Gastrocnemius medialis (tissue), 4 donors: ENCODE measurements at regions not wholly inside any gene's neighbourhood (a gene's known extent, or its start where the extent isn't known, plus 50 kb on each side); places are given as distances from the start of the nearest gene placed in this dataset.

Experiments used
- ATAC-seq, 2 donors: fragments of 150-250 bp; one replicate each; pipeline ENCODE4 v1.9.1; 2016
- DNase-seq, 2 donors: peaks; one replicate each; pipeline ENCODE4 v3.0.0-alpha.2; 2019
- H3K27ac ChIP-seq, 4 donors: fragments of 200-600 bp; sonication (generic); 1 replicate in 1 of 4; 2 replicates in 3 of 4; pipeline ENCODE4 v1.5.1; 2016 to 2018; ENCODE audit warnings: mild to moderate bottlenecking in 2 of 4, moderate library complexity in 1 of 4
- H3K27me3 ChIP-seq, 3 donors: fragments of 200-600 bp; sonication (generic) in 2 of 3; 1 replicate in 1 of 3; 2 replicates in 2 of 3; pipeline versions ENCODE4 v1.5.1 to v1.6.0; 2016 to 2019; ENCODE audit warnings: mild to moderate bottlenecking in 1 of 3, moderate library complexity in 1 of 3
- H3K36me3 ChIP-seq, 2 donors: fragments of 200-600 bp; sonication (generic) in 1 of 2; one replicate each; pipeline ENCODE4 v1.5.1; 2017 to 2018
- H3K4me1 ChIP-seq, 2 donors: fragments of 200-600 bp; sonication (generic) in 1 of 2; one replicate each; pipeline ENCODE4 v1.5.1; 2016 to 2017; ENCODE audit warnings: mild to moderate bottlenecking in 2 of 2
- H3K4me3 ChIP-seq, 4 donors: fragments of 200-600 bp; sonication (generic) in 3 of 4; 1 replicate in 1 of 4; 2 replicates in 3 of 4; pipeline ENCODE4 v1.5.1; 2016 to 2019; ENCODE audit warnings: mild to moderate bottlenecking in 2 of 4
- H3K9me3 ChIP-seq, 3 donors: fragments of 200-600 bp; sonication (generic) in 2 of 3; 1 replicate in 1 of 3; 2 replicates in 2 of 3; pipeline ENCODE4 v1.5.1; 2016 to 2019
- POLR2A ChIP-seq, 2 donors: fragments of 450-650 bp; IDR thresholded peaks; one replicate each; pipeline ENCODE4 v1.6.1; 2017; ENCODE audit warnings: antibody characterized with exemption in 2 of 2, mild to moderate bottlenecking in 2 of 2, moderate library complexity in 2 of 2
- in situ Hi-C, 4 donors: fragments of 200-750 bp; cut with MboI; loops; one replicate each; pipeline versions ENCODE4 v1.15.0 to v1.8.0; 2017; ENCODE audit warnings: low sequenced_read_pairs in 4 of 4
- intact Hi-C: fragments of 100-400 bp; cut with DNase I; formaldehyde crosslinking; loops from one replicate; pipeline ENCODE4 v1.15.1; 2023; ENCODE audit warnings: low total_unique reads
- TF ChIP-seq, protein P1 (sequence below), 5 experiments: fragments of 450-650 bp in 3 of 5; fragments of 200-600 bp in 2 of 5; sonication (generic) in 2 of 5; IDR thresholded peaks in 4 of 5; conservative IDR thresholded peaks in 1 of 5; 1 replicate in 4 of 5; 2 replicates in 1 of 5; pipeline ENCODE4 v1.5.1; 2016 to 2019; ENCODE audit warnings: antibody characterized with exemption in 5 of 5, mild to moderate bottlenecking in 3 of 5, moderate library complexity in 3 of 5

GRCh38 chr1:14500041-14500440 lies 98.4 kb upstream of the KAZN start:
- intact Hi-C loops (no loop called here), in situ Hi-C loops (no loop called here)
- Histone ChIP-seq H3K4me1 (no peaks in the 10 kb centered on the region), H3K4me3 (no peak overlapping the region), H3K9me3 (no peaks in the 10 kb centered on the region), H3K27ac (no peak overlapping the region), H3K36me3 (no peaks in the 10 kb centered on the region), H3K27me3 (peaks cover 0 to 4% (median 0%) of the 10 kb centered on the region in 3 donors)
- ATAC-seq: no peak
- no peak for TF ChIP-seq POLR2A (IDR thresholded peaks at IDR 0.05)
- TF ChIP-seq, protein P1, sequence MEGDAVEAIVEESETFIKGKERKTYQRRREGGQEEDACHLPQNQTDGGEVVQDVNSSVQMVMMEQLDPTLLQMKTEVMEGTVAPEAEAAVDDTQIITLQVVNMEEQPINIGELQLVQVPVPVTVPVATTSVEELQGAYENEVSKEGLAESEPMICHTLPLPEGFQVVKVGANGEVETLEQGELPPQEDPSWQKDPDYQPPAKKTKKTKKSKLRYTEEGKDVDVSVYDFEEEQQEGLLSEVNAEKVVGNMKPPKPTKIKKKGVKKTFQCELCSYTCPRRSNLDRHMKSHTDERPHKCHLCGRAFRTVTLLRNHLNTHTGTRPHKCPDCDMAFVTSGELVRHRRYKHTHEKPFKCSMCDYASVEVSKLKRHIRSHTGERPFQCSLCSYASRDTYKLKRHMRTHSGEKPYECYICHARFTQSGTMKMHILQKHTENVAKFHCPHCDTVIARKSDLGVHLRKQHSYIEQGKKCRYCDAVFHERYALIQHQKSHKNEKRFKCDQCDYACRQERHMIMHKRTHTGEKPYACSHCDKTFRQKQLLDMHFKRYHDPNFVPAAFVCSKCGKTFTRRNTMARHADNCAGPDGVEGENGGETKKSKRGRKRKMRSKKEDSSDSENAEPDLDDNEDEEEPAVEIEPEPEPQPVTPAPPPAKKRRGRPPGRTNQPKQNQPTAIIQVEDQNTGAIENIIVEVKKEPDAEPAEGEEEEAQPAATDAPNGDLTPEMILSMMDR (IDR thresholded peaks at IDR 0.05 in 4 of 5, conservative IDR thresholded peaks at IDR 0.05 in 1 of 5): no peak
- DNase-seq: no peak

- DNase-seq (no peak), ATAC-seq (no peak)
- Histone ChIP-seq H3K27ac (no peak overlapping the region), H3K27me3 (peaks cover 0 to 4% (median 0%) of the 10 kb centered on the region in 3 donors), H3K9me3 (no peaks in the 10 kb centered on the region), H3K36me3 (no peaks in the 10 kb centered on the region), H3K4me1 (no peaks in the 10 kb centered on the region), H3K4me3 (no peak overlapping the region)
- in situ Hi-C loops: no loop called here
- TF ChIP-seq, protein P1 (IDR thresholded peaks at IDR 0.05 in 4 of 5, conservative IDR thresholded peaks at IDR 0.05 in 1 of 5): no peak
- TF ChIP-seq POLR2A (IDR thresholded peaks at IDR 0.05): no peak
- intact Hi-C loops: no loop called here
Measured at GRCh38 chr1:14500912-14501311, 97.6 kb upstream of the KAZN start.

DNA sequence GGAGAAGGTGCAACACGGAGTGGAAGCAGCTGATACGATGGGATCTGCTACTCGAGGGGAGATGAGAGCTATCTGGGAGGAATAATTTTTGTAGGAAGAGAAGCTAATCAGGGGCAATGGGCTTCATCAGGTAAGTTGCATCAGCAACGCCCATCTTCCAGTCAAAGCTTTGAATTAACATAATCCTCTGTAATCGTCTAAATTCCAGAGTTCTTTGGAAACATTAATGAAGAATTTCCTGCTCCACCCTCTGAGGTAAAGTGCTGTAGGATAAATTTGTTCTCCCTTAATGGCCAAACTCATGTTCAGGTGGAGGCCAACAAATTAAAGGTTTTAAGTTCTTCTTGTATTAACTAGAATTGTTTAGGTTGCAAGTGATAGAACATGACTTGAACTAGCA lies 94.0 kb upstream of the KAZN start:
- in situ Hi-C loops: no loop called here
- no peaks in the 10 kb centered on the region for H3K4me1 ChIP-seq
- H3K27me3 ChIP-seq: peaks cover 0 to under 1% (median 0%) of the 10 kb centered on the region in 3 donors
- H3K4me3 ChIP-seq: no peak overlapping the region
- no peak overlapping the region for H3K27ac ChIP-seq
- no peak for ATAC-seq
- H3K9me3 ChIP-seq: no peaks in the 10 kb centered on the region
- DNase-seq: no peak
- H3K36me3 ChIP-seq: no peaks in the 10 kb centered on the region
- intact Hi-C loops: no loop called here
- TF ChIP-seq, protein P1 (IDR thresholded peaks at IDR 0.05 in 4 of 5, conservative IDR thresholded peaks at IDR 0.05 in 1 of 5): no peak

DNA sequence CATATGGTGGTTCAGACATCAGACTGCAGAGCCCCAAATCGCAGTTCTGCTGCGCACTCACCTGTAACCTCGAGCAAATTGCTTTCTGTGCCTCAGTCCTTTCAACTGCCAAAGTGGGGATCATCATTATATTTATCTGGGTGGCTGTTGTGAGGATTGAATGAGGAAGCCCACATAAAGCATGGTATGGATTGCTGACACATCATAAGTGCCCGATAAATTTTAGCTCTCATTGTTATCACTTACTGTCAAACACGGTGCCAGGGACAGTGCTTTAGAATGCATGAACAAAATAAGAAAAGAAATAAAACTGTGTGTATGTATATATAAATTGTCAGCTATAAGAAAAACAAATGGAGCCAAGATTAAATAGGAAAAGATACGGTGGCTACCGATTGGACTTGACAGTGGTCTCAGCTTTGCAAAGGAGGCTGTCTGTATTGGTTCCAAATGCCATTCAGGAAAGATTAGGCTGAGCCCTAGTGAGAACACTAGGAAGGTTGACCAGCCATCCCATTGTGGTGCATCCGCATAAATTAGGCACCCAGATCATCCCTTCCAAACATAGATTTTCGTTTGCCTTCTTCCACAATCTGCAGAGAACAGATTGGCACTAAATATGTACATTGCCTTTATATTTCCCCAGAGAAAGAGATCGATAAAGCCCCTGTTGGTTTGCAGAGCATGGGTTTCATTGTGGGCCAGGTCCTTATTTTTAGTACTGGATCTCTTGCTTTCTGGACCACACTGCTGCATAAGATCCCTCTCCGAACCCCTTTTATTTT lies 91.8 kb upstream of the KAZN start:
- in situ Hi-C loops (no loop called here), intact Hi-C loops (no loop called here)
- DNase-seq (no peak), ATAC-seq (no peak)
- Histone ChIP-seq H3K9me3 (no peaks in the 10 kb centered on the region), H3K36me3 (no peaks in the 10 kb centered on the region), H3K4me1 (no peaks in the 10 kb centered on the region), H3K27ac (no peak overlapping the region), H3K27me3 (peaks cover 0 to 2% (median 0%) of the 10 kb centered on the region in 3 donors), H3K4me3 (no peak overlapping the region)
- no peak for TF ChIP-seq POLR2A (IDR thresholded peaks at IDR 0.05)
- TF ChIP-seq, protein P1 (IDR thresholded peaks at IDR 0.05 in 4 of 5, conservative IDR thresholded peaks at IDR 0.05 in 1 of 5): no peak
